GM12878 (cell line): ENCODE measurements at regions not wholly inside any gene's neighbourhood (a gene's known extent, or its start where the extent isn't known, plus 50 kb on each side); places are given as distances from the start of the nearest gene placed in this dataset.

ENCODE experiments used
- ATAC-seq: fragments of 200-7000 bp; cut with Tn5 transposase; 3 replicates; pipeline ENCODE4 v1.9.1; 2020; ENCODE audit warnings: mild to moderate bottlenecking, moderate library complexity
- BruUV-seq: library from RNA; stranded (reverse); fragments of 400-500 nt; replicated peaks from 2 replicates; lab custom pipeline; 2021; lab: Mats Ljungman, UMichigan
- CTCF ChIA-PET: fragments of 300-600 bp; sonication (Branson Sonifier 250); formaldehyde crosslinking; extraction: SDS; loops from one replicate; lab custom pipeline; 2021; ENCODE audit warnings: inconsistent platforms; lab: Yijun Ruan, JAX
- POLR2A ChIA-PET: fragments of 350-600 bp; formaldehyde crosslinking; extraction: SDS; loops from one replicate; lab custom pipeline; 2021; ENCODE audit warnings: inconsistent platforms; lab: Charles Lee
- RAD21 ChIA-PET: fragments of 300-600 bp; sonication (Branson Sonifier 250); formaldehyde crosslinking; loops from one replicate; lab custom pipeline; 2023; ENCODE audit warnings: antibody characterized with exemption; ENCODE audit not compliant: unreplicated experiment; lab: Charles Lee
- SMC1A ChIA-PET: fragments of 300-600 bp; sonication (Branson Sonifier 250); formaldehyde crosslinking; loops from one replicate; lab custom pipeline; 2023; ENCODE audit not compliant: unreplicated experiment, uncharacterized antibody; lab: Charles Lee
- DNase-seq: peaks from one replicate; pipeline ENCODE4 v3.0.0-alpha.2; 2011; ENCODE audit warnings: low read depth, low spot score
- FAIRE-seq: peaks from 3 replicates; lab custom pipeline; 2011; peaks lifted over from hg19 to GRCh38; lab: Jason Lieb, UNC
- H2AFZ ChIP-seq: 2 replicates; pipeline ENCODE4 v1.6.0; 2011; ENCODE audit warnings: low read depth, low read length, control low read depth; ENCODE audit not compliant: control insufficient read depth
- H3K27ac ChIP-seq: 2 replicates; pipeline ENCODE4 v1.5.1; 2011; ENCODE audit warnings: control low read depth; ENCODE audit not compliant: control insufficient read depth, insufficient read depth
- H3K27me3 ChIP-seq, 2 experiments: replicated peaks in 1 of 2; 2 replicates each; pipeline versions ENCODE4 v1.6.0 to v1.6.1; 2011; ENCODE audit warnings: low read length in 1 of 2; ENCODE audit not compliant: control insufficient read depth in 2 of 2, insufficient read depth in 2 of 2
- H3K36me3 ChIP-seq, 2 experiments: 2 replicates each; pipeline ENCODE4 v1.5.1; 2011; ENCODE audit warnings: low read length in 1 of 2; ENCODE audit not compliant: control insufficient read depth in 2 of 2, insufficient read depth in 2 of 2
- H3K4me1 ChIP-seq: 2 replicates; pipeline ENCODE4 v1.6.1; 2011; ENCODE audit warnings: mild to moderate bottlenecking, low read length, moderate library complexity, mixed read lengths; ENCODE audit not compliant: control insufficient read depth, insufficient read depth
- H3K4me2 ChIP-seq: 2 replicates; pipeline ENCODE4 v1.6.0; 2011; ENCODE audit warnings: control low read depth; ENCODE audit not compliant: control insufficient read depth, insufficient read depth
- H3K4me3 ChIP-seq: fragments of 200-600 bp; sonication (generic); 2 replicates; pipeline ENCODE4 v1.5.1; 2016
- H3K79me2 ChIP-seq: 2 replicates; pipeline ENCODE4 v1.6.0; 2011; ENCODE audit warnings: low read length; ENCODE audit not compliant: control insufficient read depth, insufficient read depth
- H3K9ac ChIP-seq: 2 replicates; pipeline ENCODE4 v1.8.0; 2011; ENCODE audit warnings: low read length, control low read depth, mixed read lengths; ENCODE audit not compliant: control insufficient read depth, insufficient read depth
- H3K9me3 ChIP-seq: replicated peaks from 3 replicates; pipeline ENCODE4 v1.5.1; 2011; ENCODE audit warnings: mild to moderate bottlenecking, low read length; ENCODE audit not compliant: control insufficient read depth, insufficient read depth
- H4K20me1 ChIP-seq: 2 replicates; pipeline ENCODE4 v1.6.0; 2011; ENCODE audit not compliant: control insufficient read depth, insufficient read depth
- HDAC2 ChIP-seq: fragments of 200-600 bp; sonication (generic); IDR thresholded peaks from 2 replicates; pipeline ENCODE4 v1.6.1; 2017
- MYB ChIP-seq: fragments of 150-350 bp; IDR thresholded peaks from 2 replicates; pipeline ENCODE4 v1.6.1; 2014; ENCODE audit warnings: mild to moderate bottlenecking, low read depth, low read length, borderline replicate concordance
- RAD51 ChIP-seq: fragments of 450-650 bp; IDR thresholded peaks from 2 replicates; pipeline ENCODE4 v1.6.1; 2016; ENCODE audit warnings: moderate library complexity, mild to moderate bottlenecking, inconsistent platforms
- RUNX3 ChIP-seq: IDR thresholded peaks from 2 replicates; pipeline ENCODE4 v1.6.1; 2012; ENCODE audit warnings: low read length, inconsistent platforms
- SPI1 ChIP-seq: IDR thresholded peaks from 2 replicates; pipeline ENCODE4 v1.6.1; 2011; ENCODE audit warnings: low read depth, mild to moderate bottlenecking, low read length, moderate library complexity, borderline replicate concordance; ENCODE audit not compliant: insufficient read depth
- YBX1 ChIP-seq: fragments of 450-650 bp; IDR thresholded peaks from 2 replicates; pipeline ENCODE4 v1.6.1; 2016; ENCODE audit warnings: antibody characterized with exemption
- ZNF217 ChIP-seq: fragments of 450-650 bp; IDR thresholded peaks from 2 replicates; pipeline ENCODE4 v1.6.1; 2017; ENCODE audit warnings: antibody characterized with exemption, mild to moderate bottlenecking
- WGBS: methylation state at CpG from one replicate; pipeline ENCODE4 v1.1.6; 2016; ENCODE audit warnings: low lambda C conversion rate; ENCODE audit not compliant: insufficient replicate concordance, insufficient coverage; ENCODE audit errors: missing lambda C conversion rate; 5-methylcytosine and 5-hydroxymethylcytosine counted together
- in situ Hi-C: fragments of 300-500 bp; cut with MboI; formaldehyde crosslinking; loops from 9 replicates; pipeline ENCODE4 v1.14.3; 2018; ENCODE audit warnings: mixed read lengths
- intact Hi-C: fragments of 100-400 bp; cut with micrococcal nuclease; formaldehyde crosslinking; loops from one replicate; pipeline ENCODE4 v1.14.2; 2022; ENCODE audit not compliant: unreplicated experiment
- TF ChIP-seq, protein P1 (sequence below): fragments of 450-650 bp; IDR thresholded peaks from 2 replicates; pipeline ENCODE4 v1.6.1; 2016; ENCODE audit warnings: mild to moderate bottlenecking, moderate library complexity, borderline replicate concordance
- TF ChIP-seq, protein P2 (sequence below): IDR thresholded peaks from 2 replicates; pipeline ENCODE4 v1.6.1; 2012; ENCODE audit warnings: low read depth, low read length, improper control_type of control experiment

DNA sequence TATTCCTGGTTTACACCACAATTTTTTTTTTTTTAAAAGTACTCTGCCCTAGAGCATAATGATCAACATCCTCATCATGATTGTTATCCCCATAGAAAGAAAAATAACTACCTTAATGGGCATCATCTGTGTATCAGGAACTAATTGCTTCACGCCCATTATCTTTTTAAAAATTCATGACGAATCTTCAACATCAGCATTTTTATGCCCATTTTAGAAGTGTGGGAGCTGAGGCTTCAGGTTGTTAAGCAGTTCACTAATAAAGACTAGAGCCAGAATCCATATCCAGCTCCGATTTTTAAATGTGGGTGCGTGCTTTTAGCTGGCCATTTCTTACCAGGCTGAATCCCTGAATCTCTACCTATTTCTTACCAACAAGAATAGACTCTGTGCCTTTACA is 92.9 kb upstream of the KCNA4 start:
- no TSS peak for BruUV-seq
- CTCF ChIA-PET, result interaction anchor here (0.7 to 4.8 kb wide), 2 partner anchors 18 to 129 kb away, joined by 3 to 21 read pairs; no protein-coding TSS in a partner anchor
- intact Hi-C loops, result no loop called here
- H3K9ac ChIP-seq, result no peak overlapping the region
- H3K27me3 ChIP-seq, result no peaks in the 10 kb centered on the region
- RAD21 ChIA-PET, result no interaction called here
- in situ Hi-C loops, result no loop called here
- no peaks in the 10 kb centered on the region for H3K4me1 ChIP-seq
- no peak for FAIRE-seq
- H3K9me3 ChIP-seq, result no peaks in the 10 kb centered on the region
- POLR2A ChIA-PET, result no interaction called here
- SMC1A ChIA-PET, result interaction anchor here (1.2 kb wide), 1 partner anchor 10 kb away, joined by 3 read pairs; no protein-coding TSS in a partner anchor
- no peak for TF ChIP-seq MYB
- TF ChIP-seq RUNX3, result no peak
- TF ChIP-seq ZNF217, result no peak
- no peak for TF ChIP-seq YBX1
- TF ChIP-seq, all 136 proteins: peak for 0
- H4K20me1 ChIP-seq, result no peaks in the 10 kb centered on the region
- ATAC-seq, result no peak
- H3K4me3 ChIP-seq, result no peak overlapping the region
- no peak overlapping the region for H3K4me2 ChIP-seq
- WGBS, result 26% methylated on average over 4 of the region's 4 CpGs
- H3K27ac ChIP-seq, result no peak overlapping the region
- DNase-seq, result no peak
- no peak overlapping the region for H2AFZ ChIP-seq
- no peaks in the 10 kb centered on the region for H3K79me2 ChIP-seq
- H3K36me3 ChIP-seq, result no peaks in the 10 kb centered on the region

DNA sequence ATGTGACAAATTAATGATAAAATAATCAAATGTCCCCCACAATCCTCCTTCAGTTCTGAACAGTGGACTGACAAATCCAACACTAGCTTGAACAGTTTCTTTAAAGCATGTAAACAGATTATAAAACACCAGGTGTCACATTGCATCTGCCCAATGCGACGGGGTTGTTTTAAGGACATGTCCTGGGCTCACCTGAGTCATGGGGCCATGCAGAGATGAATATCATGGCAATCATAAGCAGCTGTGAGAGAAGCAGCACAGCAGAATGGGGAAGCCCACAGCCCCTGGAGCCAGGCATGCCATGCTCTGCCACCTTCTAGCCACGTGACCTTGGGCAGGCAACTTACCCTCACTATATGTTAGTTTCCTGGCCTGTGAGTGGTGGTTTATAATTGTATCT is 93.9 kb upstream of the KCNA4 start:
- CTCF ChIA-PET, result interaction anchor here (0.8 to 4.8 kb wide), 3 partner anchors 17 to 20 kb away, joined by 3 to 21 read pairs (median 4); no protein-coding TSS in a partner anchor
- no peak for TF ChIP-seq HDAC2
- TF ChIP-seq, protein P1, sequence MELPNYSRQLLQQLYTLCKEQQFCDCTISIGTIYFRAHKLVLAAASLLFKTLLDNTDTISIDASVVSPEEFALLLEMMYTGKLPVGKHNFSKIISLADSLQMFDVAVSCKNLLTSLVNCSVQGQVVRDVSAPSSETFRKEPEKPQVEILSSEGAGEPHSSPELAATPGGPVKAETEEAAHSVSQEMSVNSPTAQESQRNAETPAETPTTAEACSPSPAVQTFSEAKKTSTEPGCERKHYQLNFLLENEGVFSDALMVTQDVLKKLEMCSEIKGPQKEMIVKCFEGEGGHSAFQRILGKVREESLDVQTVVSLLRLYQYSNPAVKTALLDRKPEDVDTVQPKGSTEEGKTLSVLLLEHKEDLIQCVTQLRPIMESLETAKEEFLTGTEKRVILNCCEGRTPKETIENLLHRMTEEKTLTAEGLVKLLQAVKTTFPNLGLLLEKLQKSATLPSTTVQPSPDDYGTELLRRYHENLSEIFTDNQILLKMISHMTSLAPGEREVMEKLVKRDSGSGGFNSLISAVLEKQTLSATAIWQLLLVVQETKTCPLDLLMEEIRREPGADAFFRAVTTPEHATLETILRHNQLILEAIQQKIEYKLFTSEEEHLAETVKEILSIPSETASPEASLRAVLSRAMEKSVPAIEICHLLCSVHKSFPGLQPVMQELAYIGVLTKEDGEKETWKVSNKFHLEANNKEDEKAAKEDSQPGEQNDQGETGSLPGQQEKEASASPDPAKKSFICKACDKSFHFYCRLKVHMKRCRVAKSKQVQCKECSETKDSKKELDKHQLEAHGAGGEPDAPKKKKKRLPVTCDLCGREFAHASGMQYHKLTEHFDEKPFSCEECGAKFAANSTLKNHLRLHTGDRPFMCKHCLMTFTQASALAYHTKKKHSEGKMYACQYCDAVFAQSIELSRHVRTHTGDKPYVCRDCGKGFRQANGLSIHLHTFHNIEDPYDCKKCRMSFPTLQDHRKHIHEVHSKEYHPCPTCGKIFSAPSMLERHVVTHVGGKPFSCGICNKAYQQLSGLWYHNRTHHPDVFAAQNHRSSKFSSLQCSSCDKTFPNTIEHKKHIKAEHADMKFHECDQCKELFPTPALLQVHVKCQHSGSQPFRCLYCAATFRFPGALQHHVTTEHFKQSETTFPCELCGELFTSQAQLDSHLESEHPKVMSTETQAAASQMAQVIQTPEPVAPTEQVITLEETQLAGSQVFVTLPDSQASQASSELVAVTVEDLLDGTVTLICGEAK, result no peak
- TF ChIP-seq RAD51, result no peak
- TF ChIP-seq, protein P2, sequence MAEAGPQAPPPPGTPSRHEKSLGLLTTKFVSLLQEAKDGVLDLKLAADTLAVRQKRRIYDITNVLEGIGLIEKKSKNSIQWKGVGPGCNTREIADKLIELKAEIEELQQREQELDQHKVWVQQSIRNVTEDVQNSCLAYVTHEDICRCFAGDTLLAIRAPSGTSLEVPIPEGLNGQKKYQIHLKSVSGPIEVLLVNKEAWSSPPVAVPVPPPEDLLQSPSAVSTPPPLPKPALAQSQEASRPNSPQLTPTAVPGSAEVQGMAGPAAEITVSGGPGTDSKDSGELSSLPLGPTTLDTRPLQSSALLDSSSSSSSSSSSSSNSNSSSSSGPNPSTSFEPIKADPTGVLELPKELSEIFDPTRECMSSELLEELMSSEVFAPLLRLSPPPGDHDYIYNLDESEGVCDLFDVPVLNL, result no peak
- no peak for TF ChIP-seq SPI1

More for the DNA sequence above, 93.9 kb upstream of the KCNA4 start:
- no peak for DNase-seq
- Histone ChIP-seq H3K4me1 (no peaks in the 10 kb centered on the region), H4K20me1 (no peaks in the 10 kb centered on the region), H3K9ac (no peak overlapping the region), H3K79me2 (no peaks in the 10 kb centered on the region), H3K4me2 (no peak overlapping the region), H2AFZ (no peak overlapping the region), H3K27me3 (peaks cover 0 to under 1% of the 10 kb centered on the region in 2 experiments; a peak in 1 of 4 replicates), H3K9me3 (no peaks in the 10 kb centered on the region), H3K36me3 (no peaks in the 10 kb centered on the region), H3K27ac (no peak overlapping the region), H3K4me3 (no peak overlapping the region)
- ChIA-PET SMC1A (interaction anchor here (0.6 kb wide), 1 partner anchor 11 kb away, joined by 3 read pairs; no protein-coding TSS in a partner anchor), POLR2A (no interaction called here), RAD21 (no interaction called here)
- in situ Hi-C loops (no loop called here), intact Hi-C loops (no loop called here)
- BruUV-seq, result no TSS peak
- ATAC-seq, result no peak
- no peak for FAIRE-seq
- 42% methylated on average over 3 of the region's 3 CpGs for WGBS
